ENCODE measurements at regions not wholly inside any gene's neighbourhood (a gene's known extent, or its start where the extent isn't known, plus 50 kb on each side); places are given as distances from the start of the nearest gene placed in this dataset.

DNA sequence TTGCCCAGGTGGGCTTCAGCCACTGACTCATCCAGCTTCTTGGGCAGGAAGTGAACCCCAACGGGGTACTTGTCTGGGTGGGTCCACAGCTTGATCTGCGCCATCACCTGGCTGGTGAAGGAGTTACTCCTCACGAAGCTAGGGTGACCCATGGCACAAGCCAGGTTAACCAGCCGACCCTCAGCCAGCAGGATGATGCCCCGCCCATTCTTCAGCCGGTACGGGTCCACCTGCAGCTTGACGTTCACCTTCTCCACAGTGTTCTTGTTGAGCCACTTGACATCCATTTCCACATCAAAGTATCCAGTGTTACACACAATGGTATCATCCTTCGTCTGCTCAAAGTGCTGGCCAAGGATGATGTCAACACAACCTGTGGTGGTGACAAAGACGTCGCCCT, 121.3 kb upstream of the NXPH2 start:
- Histone ChIP-seq H3K9me3 (ENCODE audit: control extremely low read depth in 1 of 5, control insufficient read depth in 4 of 5, insufficient read depth in 2 of 5, low read depth in 1 of 5, low read length in 4 of 5) (no peaks in the 10 kb centered on the region), H3K36me3 (ENCODE audit: control insufficient read depth in 4 of 4, insufficient read depth in 4 of 4, low read length in 3 of 4) (no peaks in the 10 kb centered on the region), H3K4me3 (ENCODE audit: control insufficient read depth in 1 of 7, extremely low read depth in 1 of 7, insufficient read depth in 4 of 7, low read depth in 2 of 7, low read length in 6 of 7) (no peak overlapping the region), H3K27ac (ENCODE audit: insufficient read depth in 1 of 2, low read depth in 1 of 2, low read length in 2 of 2, poor library complexity in 1 of 2, severe bottlenecking in 2 of 2) (no peak overlapping the region), H3K27me3 (replicated peaks in 2 of 5; ENCODE audit: control insufficient read depth in 4 of 5, insufficient read depth in 5 of 5, low read length in 4 of 5) (no peaks in the 10 kb centered on the region), H3K4me1 (ENCODE audit: control extremely low read depth in 1 of 4, control insufficient read depth in 4 of 4, insufficient read depth in 4 of 4, low read length in 3 of 4) (no peaks in the 10 kb centered on the region)
- POLR2A ChIA-PET, result no interaction called here
- 95% methylated on average over 11 of the region's 11 CpGs for WGBS (ENCODE audit: insufficient coverage)
- CTCF ChIA-PET, result no interaction called here
- DNase-seq, result no peak

DNA sequence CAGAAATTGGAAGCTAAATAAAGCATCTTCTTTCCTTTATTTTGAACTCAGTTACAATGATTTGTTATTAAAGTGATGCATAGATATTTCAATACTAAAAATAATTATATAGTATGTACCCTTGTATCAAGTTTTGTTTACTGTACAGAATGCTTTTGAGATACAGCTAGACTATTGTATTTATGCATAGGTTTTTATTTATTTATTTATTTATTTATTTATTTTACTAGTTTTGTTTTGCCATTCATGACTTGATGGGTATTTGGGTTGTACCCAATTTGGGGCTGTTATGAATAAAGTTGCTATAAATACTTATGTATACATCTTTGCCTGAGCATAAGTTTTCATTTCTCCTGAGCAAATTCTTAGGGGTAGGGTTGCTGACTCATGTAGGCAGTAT, 118.7 kb upstream of the NXPH2 start:
- no peak for DNase-seq
- Histone ChIP-seq H3K4me3 (ENCODE audit: control insufficient read depth in 1 of 7, extremely low read depth in 1 of 7, insufficient read depth in 4 of 7, low read depth in 2 of 7, low read length in 6 of 7) (no peak overlapping the region), H3K36me3 (ENCODE audit: control insufficient read depth in 4 of 4, insufficient read depth in 4 of 4, low read length in 3 of 4) (no peaks in the 10 kb centered on the region), H3K9me3 (ENCODE audit: control extremely low read depth in 1 of 5, control insufficient read depth in 4 of 5, insufficient read depth in 2 of 5, low read depth in 1 of 5, low read length in 4 of 5) (no peaks in the 10 kb centered on the region), H3K4me1 (ENCODE audit: control extremely low read depth in 1 of 4, control insufficient read depth in 4 of 4, insufficient read depth in 4 of 4, low read length in 3 of 4) (no peaks in the 10 kb centered on the region), H3K27me3 (replicated peaks in 2 of 5; ENCODE audit: control insufficient read depth in 4 of 5, insufficient read depth in 5 of 5, low read length in 4 of 5) (no peaks in the 10 kb centered on the region), H3K27ac (ENCODE audit: insufficient read depth in 1 of 2, low read depth in 1 of 2, low read length in 2 of 2, poor library complexity in 1 of 2, severe bottlenecking in 2 of 2) (no peak overlapping the region)
- ChIA-PET CTCF (interaction anchor here (1.9 kb wide), 1 partner anchor 22 kb away, joined by 4 read pairs; no protein-coding TSS in a partner anchor), POLR2A (interaction anchor here (0.6 kb wide), 1 partner anchor 127 kb away, joined by 3 read pairs; no protein-coding TSS in a partner anchor)

GRCh38 chr2:138897274-138897673, 117.1 kb upstream of the NXPH2 start:
- no peaks in the 10 kb centered on the region for H3K36me3 ChIP-seq (ENCODE audit: control insufficient read depth in 4 of 4, insufficient read depth in 4 of 4, low read length in 3 of 4)
- H3K4me3 ChIP-seq (ENCODE audit: control insufficient read depth in 1 of 7, extremely low read depth in 1 of 7, insufficient read depth in 4 of 7, low read depth in 2 of 7, low read length in 6 of 7), result no peak overlapping the region
- ChIA-PET POLR2A (no interaction called here), CTCF (no interaction called here)
- no peak overlapping the region for H3K27ac ChIP-seq (ENCODE audit: insufficient read depth in 1 of 2, low read depth in 1 of 2, low read length in 2 of 2, poor library complexity in 1 of 2, severe bottlenecking in 2 of 2)
- no peaks in the 10 kb centered on the region for H3K27me3 ChIP-seq (replicated peaks in 2 of 5; ENCODE audit: control insufficient read depth in 4 of 5, insufficient read depth in 5 of 5, low read length in 4 of 5)
- 94% methylated on average over 11 of the region's 12 CpGs for WGBS (ENCODE audit: insufficient coverage)
- H3K9me3 ChIP-seq (ENCODE audit: control extremely low read depth in 1 of 5, control insufficient read depth in 4 of 5, insufficient read depth in 2 of 5, low read depth in 1 of 5, low read length in 4 of 5), result no peaks in the 10 kb centered on the region
- no peaks in the 10 kb centered on the region for H3K4me1 ChIP-seq (ENCODE audit: control extremely low read depth in 1 of 4, control insufficient read depth in 4 of 4, insufficient read depth in 4 of 4, low read length in 3 of 4)
- no peak for DNase-seq

GRCh38 chr2:138893746-138894145, 113.6 kb upstream of the NXPH2 start:
- 86% methylated on average over 1 of the region's 3 CpGs for WGBS (ENCODE audit: insufficient coverage)
- Histone ChIP-seq H3K4me1 (ENCODE audit: control extremely low read depth in 1 of 4, control insufficient read depth in 4 of 4, insufficient read depth in 4 of 4, low read length in 3 of 4) (no peaks in the 10 kb centered on the region), H3K9me3 (ENCODE audit: control extremely low read depth in 1 of 5, control insufficient read depth in 4 of 5, insufficient read depth in 2 of 5, low read depth in 1 of 5, low read length in 4 of 5) (no peaks in the 10 kb centered on the region), H3K27ac (ENCODE audit: insufficient read depth in 1 of 2, low read depth in 1 of 2, low read length in 2 of 2, poor library complexity in 1 of 2, severe bottlenecking in 2 of 2) (no peak overlapping the region), H3K36me3 (ENCODE audit: control insufficient read depth in 4 of 4, insufficient read depth in 4 of 4, low read length in 3 of 4) (no peaks in the 10 kb centered on the region), H3K27me3 (replicated peaks in 2 of 5; ENCODE audit: control insufficient read depth in 4 of 5, insufficient read depth in 5 of 5, low read length in 4 of 5) (no peaks in the 10 kb centered on the region), H3K4me3 (ENCODE audit: control insufficient read depth in 1 of 7, extremely low read depth in 1 of 7, insufficient read depth in 4 of 7, low read depth in 2 of 7, low read length in 6 of 7) (no peak overlapping the region)
- ChIA-PET POLR2A (no interaction called here), CTCF (no interaction called here)
- DNase-seq, result no peak

GRCh38 chr2:138881126-138881525, 100.9 kb upstream of the NXPH2 start:
- POLR2A ChIA-PET, result no interaction called here
- CTCF ChIA-PET, result no interaction called here
- Histone ChIP-seq H3K4me1 (ENCODE audit: control extremely low read depth in 1 of 4, control insufficient read depth in 4 of 4, insufficient read depth in 4 of 4, low read length in 3 of 4) (no peaks in the 10 kb centered on the region), H3K27me3 (replicated peaks in 2 of 5; ENCODE audit: control insufficient read depth in 4 of 5, insufficient read depth in 5 of 5, low read length in 4 of 5) (no peaks in the 10 kb centered on the region), H3K9me3 (ENCODE audit: control extremely low read depth in 1 of 5, control insufficient read depth in 4 of 5, insufficient read depth in 2 of 5, low read depth in 1 of 5, low read length in 4 of 5) (no peaks in the 10 kb centered on the region), H3K36me3 (ENCODE audit: control insufficient read depth in 4 of 4, insufficient read depth in 4 of 4, low read length in 3 of 4) (no peaks in the 10 kb centered on the region), H3K4me3 (ENCODE audit: control insufficient read depth in 1 of 7, extremely low read depth in 1 of 7, insufficient read depth in 4 of 7, low read depth in 2 of 7, low read length in 6 of 7) (no peak overlapping the region), H3K27ac (ENCODE audit: insufficient read depth in 1 of 2, low read depth in 1 of 2, low read length in 2 of 2, poor library complexity in 1 of 2, severe bottlenecking in 2 of 2) (no peak overlapping the region)
- WGBS (ENCODE audit: insufficient coverage), result 88% methylated on average over 1 of the region's 1 CpG
- DNase-seq, result no peak

DNA sequence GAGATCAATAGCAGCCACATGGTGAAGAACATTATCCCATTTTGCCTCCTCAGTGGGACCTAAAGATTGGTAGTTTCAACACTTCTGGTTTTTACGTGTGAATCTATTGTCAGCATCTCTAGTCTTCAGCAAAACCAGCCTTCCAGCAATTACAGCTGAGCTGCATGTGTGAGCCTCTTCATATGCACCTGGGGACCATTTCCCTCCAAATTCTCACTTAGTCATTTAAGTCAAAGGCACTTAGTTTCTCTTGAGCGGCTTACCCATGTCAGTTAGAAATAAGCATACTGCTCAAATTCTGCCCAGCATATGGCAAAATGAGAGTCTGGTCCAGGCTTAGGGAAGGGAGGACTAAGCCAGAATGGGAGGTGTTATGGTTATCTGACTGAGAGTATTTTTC, 99.7 kb upstream of the NXPH2 start:
- ChIA-PET CTCF (no interaction called here), POLR2A (no interaction called here)
- Histone ChIP-seq H3K4me3 (ENCODE audit: control insufficient read depth in 1 of 7, extremely low read depth in 1 of 7, insufficient read depth in 4 of 7, low read depth in 2 of 7, low read length in 6 of 7) (no peak overlapping the region), H3K36me3 (ENCODE audit: control insufficient read depth in 4 of 4, insufficient read depth in 4 of 4, low read length in 3 of 4) (no peaks in the 10 kb centered on the region), H3K9me3 (ENCODE audit: control extremely low read depth in 1 of 5, control insufficient read depth in 4 of 5, insufficient read depth in 2 of 5, low read depth in 1 of 5, low read length in 4 of 5) (no peaks in the 10 kb centered on the region), H3K27me3 (replicated peaks in 2 of 5; ENCODE audit: control insufficient read depth in 4 of 5, insufficient read depth in 5 of 5, low read length in 4 of 5) (no peaks in the 10 kb centered on the region), H3K27ac (ENCODE audit: insufficient read depth in 1 of 2, low read depth in 1 of 2, low read length in 2 of 2, poor library complexity in 1 of 2, severe bottlenecking in 2 of 2) (no peak overlapping the region), H3K4me1 (ENCODE audit: control extremely low read depth in 1 of 4, control insufficient read depth in 4 of 4, insufficient read depth in 4 of 4, low read length in 3 of 4) (no peaks in the 10 kb centered on the region)
- 100% methylated on average over 2 of the region's 2 CpGs for WGBS (ENCODE audit: insufficient coverage)
- DNase-seq, result no peak

GRCh38 chr2:138877421-138877820, 97.2 kb upstream of the NXPH2 start:
- Histone ChIP-seq H3K27me3 (replicated peaks in 2 of 5; ENCODE audit: control insufficient read depth in 4 of 5, insufficient read depth in 5 of 5, low read length in 4 of 5) (no peaks in the 10 kb centered on the region), H3K4me3 (ENCODE audit: control insufficient read depth in 1 of 7, extremely low read depth in 1 of 7, insufficient read depth in 4 of 7, low read depth in 2 of 7, low read length in 6 of 7) (no peak overlapping the region), H3K4me1 (ENCODE audit: control extremely low read depth in 1 of 4, control insufficient read depth in 4 of 4, insufficient read depth in 4 of 4, low read length in 3 of 4) (no peaks in the 10 kb centered on the region), H3K27ac (ENCODE audit: insufficient read depth in 1 of 2, low read depth in 1 of 2, low read length in 2 of 2, poor library complexity in 1 of 2, severe bottlenecking in 2 of 2) (no peak overlapping the region), H3K9me3 (ENCODE audit: control extremely low read depth in 1 of 5, control insufficient read depth in 4 of 5, insufficient read depth in 2 of 5, low read depth in 1 of 5, low read length in 4 of 5) (no peaks in the 10 kb centered on the region), H3K36me3 (ENCODE audit: control insufficient read depth in 4 of 4, insufficient read depth in 4 of 4, low read length in 3 of 4) (no peaks in the 10 kb centered on the region)
- DNase-seq, result no peak
- 94% methylated on average over 3 of the region's 3 CpGs for WGBS (ENCODE audit: insufficient coverage)
- ChIA-PET POLR2A (no interaction called here), CTCF (no interaction called here)

DNA sequence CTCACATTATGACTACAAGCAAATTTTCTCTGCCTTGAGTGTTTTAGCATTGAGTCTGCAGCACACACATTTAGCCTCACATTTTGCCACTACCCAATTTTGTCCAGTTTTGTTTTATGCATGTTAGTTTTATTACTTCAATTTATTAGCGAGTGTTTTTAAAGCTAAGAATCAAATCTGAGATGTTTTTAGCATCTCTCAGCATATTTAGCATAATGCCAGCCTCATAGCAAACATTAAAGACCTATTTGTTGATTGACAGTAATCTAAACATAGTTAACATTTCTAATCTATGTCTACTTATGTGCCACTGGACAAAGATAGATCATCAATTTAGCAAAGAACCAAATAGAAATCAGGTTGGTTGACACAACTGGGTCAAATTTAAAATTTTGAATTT, 94.1 kb upstream of the NXPH2 start:
- H3K36me3 ChIP-seq (ENCODE audit: control insufficient read depth in 4 of 4, insufficient read depth in 4 of 4, low read length in 3 of 4), result no peaks in the 10 kb centered on the region
- no peak overlapping the region for H3K4me3 ChIP-seq (ENCODE audit: control insufficient read depth in 1 of 7, extremely low read depth in 1 of 7, insufficient read depth in 4 of 7, low read depth in 2 of 7, low read length in 6 of 7)
- H3K27ac ChIP-seq (ENCODE audit: insufficient read depth in 1 of 2, low read depth in 1 of 2, low read length in 2 of 2, poor library complexity in 1 of 2, severe bottlenecking in 2 of 2), result no peak overlapping the region
- CTCF ChIA-PET, result no interaction called here
- POLR2A ChIA-PET, result no interaction called here
- H3K4me1 ChIP-seq (ENCODE audit: control extremely low read depth in 1 of 4, control insufficient read depth in 4 of 4, insufficient read depth in 4 of 4, low read length in 3 of 4), result no peaks in the 10 kb centered on the region
- H3K27me3 ChIP-seq (replicated peaks in 2 of 5; ENCODE audit: control insufficient read depth in 4 of 5, insufficient read depth in 5 of 5, low read length in 4 of 5), result no peaks in the 10 kb centered on the region
- H3K9me3 ChIP-seq (ENCODE audit: control extremely low read depth in 1 of 5, control insufficient read depth in 4 of 5, insufficient read depth in 2 of 5, low read depth in 1 of 5, low read length in 4 of 5), result no peaks in the 10 kb centered on the region
- no CpG with 5 or more reads among the region's 1 CpG for WGBS (ENCODE audit: insufficient coverage)
- no peak for DNase-seq
